Colonic mucosa (tissue), 4 donors: ENCODE measurements at regions not wholly inside any gene's neighbourhood (a gene's known extent, or its start where the extent isn't known, plus 50 kb on each side); places are given as distances from the start of the nearest gene placed in this dataset.

Experiments used
- DNase-seq: peaks from one replicate; pipeline ENCODE4 v3.0.0-alpha.2; 2020
- H3K27ac ChIP-seq: fragments of 200-600 bp; one replicate; pipeline ENCODE4 v1.8.0; 2021
- H3K27me3 ChIP-seq: fragments of 200-600 bp; one replicate; pipeline ENCODE4 v1.8.0; 2021
- H3K36me3 ChIP-seq: fragments of 200-600 bp; one replicate; pipeline ENCODE4 v1.8.0; 2021
- H3K4me1 ChIP-seq: fragments of 200-600 bp; one replicate; pipeline ENCODE4 v1.8.0; 2021; ENCODE audit warnings: mild to moderate bottlenecking
- H3K4me3 ChIP-seq: fragments of 200-600 bp; one replicate; pipeline ENCODE4 v1.8.0; 2021
- H3K9ac ChIP-seq, 2 donors: one replicate each; pipeline ENCODE4 v1.7.0; 2013; ENCODE audit warnings: control low read depth in 2 of 2, low read depth in 2 of 2, low read length in 2 of 2
- H3K9me3 ChIP-seq: fragments of 200-600 bp; one replicate; pipeline ENCODE4 v1.8.0; 2021
- CTCF ChIP-seq: fragments of 200-600 bp; IDR thresholded peaks from one replicate; pipeline ENCODE4 v1.8.0; 2022; ENCODE audit warnings: antibody characterized with exemption, mild to moderate bottlenecking
- intact Hi-C: fragments of 100-400 bp; cut with DNase I; formaldehyde crosslinking; loops from one replicate; pipeline ENCODE4 v1.14.1; 2022
- donor health status: healthy.
- donor health status: DM: no; HTN: no; CAD: no.
- donor health status: DM: no; HTN: no; CAD: no.

DNA sequence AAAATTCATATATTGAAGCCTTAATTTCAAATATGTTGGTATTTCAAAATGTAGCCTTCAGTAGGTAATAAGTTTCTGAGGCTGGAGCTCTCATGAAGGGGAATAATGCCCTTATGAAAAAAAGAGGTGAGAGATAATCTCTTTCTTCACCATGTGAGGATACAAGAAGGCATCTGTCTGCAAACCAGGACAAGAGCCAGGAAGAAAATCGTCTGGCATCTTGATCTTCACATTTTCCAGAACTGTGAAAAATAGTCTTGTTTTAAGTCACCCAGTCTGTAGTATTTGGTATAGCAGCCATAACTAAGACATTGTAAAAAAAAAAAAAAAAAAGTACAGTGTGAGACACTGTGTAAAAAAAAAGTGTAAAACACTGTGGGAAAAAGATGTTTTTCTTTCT, 768.9 kb downstream of the TAF11L14 start:
- no peak overlapping the region for H3K27ac ChIP-seq
- no peaks in the 10 kb centered on the region for H3K9me3 ChIP-seq
- H3K4me3 ChIP-seq = no peak overlapping the region
- no peak for DNase-seq
- H3K36me3 ChIP-seq = no peaks in the 10 kb centered on the region
- intact Hi-C loops = no loop called here
- no peak for TF ChIP-seq CTCF
- no peaks in the 10 kb centered on the region for H3K4me1 ChIP-seq
- no peak overlapping the region for H3K9ac ChIP-seq
- H3K27me3 ChIP-seq = no peaks in the 10 kb centered on the region

DNA sequence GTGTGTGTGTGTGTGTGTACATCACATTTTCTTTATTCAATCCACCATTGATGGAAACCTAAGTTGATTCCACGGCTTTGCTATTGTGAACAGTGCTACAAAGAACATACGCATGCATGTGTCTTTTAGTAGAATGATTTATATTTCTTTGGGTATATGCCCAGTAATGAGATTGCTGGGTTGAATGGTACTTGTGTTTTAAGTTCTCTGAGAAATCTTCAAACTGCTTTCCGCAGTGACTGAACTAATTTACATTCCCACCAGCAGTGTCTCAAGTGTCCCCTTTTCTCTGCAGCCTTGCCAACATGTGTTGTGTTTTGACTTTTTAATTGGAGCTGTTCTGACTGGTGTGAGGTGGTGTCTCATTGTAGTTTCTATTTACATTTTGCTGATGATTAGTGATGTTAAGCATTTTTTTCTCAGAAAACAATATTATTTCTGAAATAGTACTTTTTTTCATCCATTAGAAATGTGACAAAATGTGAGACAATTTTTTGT, 769.7 kb downstream of the TAF11L14 start:
- no peak overlapping the region for H3K4me3 ChIP-seq
- intact Hi-C loops = no loop called here
- H3K4me1 ChIP-seq = no peaks in the 10 kb centered on the region
- no peak for DNase-seq
- no peaks in the 10 kb centered on the region for H3K27me3 ChIP-seq
- no peaks in the 10 kb centered on the region for H3K9me3 ChIP-seq
- TF ChIP-seq CTCF = no peak
- H3K9ac ChIP-seq = no peak overlapping the region
- H3K36me3 ChIP-seq = no peaks in the 10 kb centered on the region
- no peak overlapping the region for H3K27ac ChIP-seq

DNA sequence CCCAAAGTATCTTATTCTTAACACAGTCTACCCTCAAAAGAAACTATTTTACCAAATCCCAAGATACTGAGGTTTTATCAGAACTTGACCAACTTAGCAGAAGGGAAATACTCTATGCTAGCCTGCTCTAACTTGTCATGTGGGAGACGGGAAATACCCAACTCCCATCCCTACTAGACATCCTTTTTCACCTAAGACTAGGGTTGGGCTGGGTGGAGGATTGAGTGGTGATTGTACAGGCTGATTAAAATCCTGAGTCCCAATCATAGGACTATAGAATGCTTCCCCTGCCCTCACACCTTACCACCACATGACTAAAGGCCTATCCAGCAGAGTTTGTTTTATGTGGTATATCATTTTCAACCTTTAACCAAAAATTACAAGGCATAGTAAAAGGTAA, 786.5 kb downstream of the TAF11L14 start:
- no peak overlapping the region for H3K9ac ChIP-seq
- no peaks in the 10 kb centered on the region for H3K9me3 ChIP-seq
- DNase-seq = no peak
- TF ChIP-seq CTCF = no peak
- H3K27ac ChIP-seq = no peak overlapping the region
- H3K36me3 ChIP-seq = no peaks in the 10 kb centered on the region
- no peaks in the 10 kb centered on the region for H3K4me1 ChIP-seq
- intact Hi-C loops = no loop called here
- no peak overlapping the region for H3K4me3 ChIP-seq
- no peaks in the 10 kb centered on the region for H3K27me3 ChIP-seq

- intact Hi-C loops = no loop called here
- H3K27ac ChIP-seq = no peak overlapping the region
- H3K36me3 ChIP-seq = no peaks in the 10 kb centered on the region
- H3K9ac ChIP-seq = no peak overlapping the region
- H3K4me3 ChIP-seq = no peak overlapping the region
- no peaks in the 10 kb centered on the region for H3K27me3 ChIP-seq
- H3K9me3 ChIP-seq = no peaks in the 10 kb centered on the region
- no peaks in the 10 kb centered on the region for H3K4me1 ChIP-seq
- no peak for TF ChIP-seq CTCF
- DNase-seq = no peak
Measured at GRCh38 chr5:18433336-18433735, 799.1 kb downstream of the TAF11L14 start.

DNA sequence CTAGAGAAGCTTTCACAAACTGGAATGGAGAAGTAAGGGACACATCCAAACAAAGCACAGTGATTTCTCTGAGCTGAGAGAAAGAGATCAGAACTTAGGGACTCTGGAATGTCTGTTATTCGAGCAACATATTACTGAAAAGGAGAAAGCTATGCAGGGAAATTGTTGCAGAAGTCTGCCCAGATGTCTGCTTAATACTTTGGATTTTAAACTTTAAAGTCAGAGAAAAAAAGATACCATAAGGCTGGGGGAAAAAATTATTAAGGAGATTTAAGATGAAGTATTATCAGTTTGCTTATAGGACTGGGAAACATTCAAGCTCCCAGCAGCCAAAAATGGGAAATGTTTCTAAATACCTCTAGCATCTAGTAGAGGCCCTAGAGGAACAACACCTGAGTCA, 803.9 kb downstream of the TAF11L14 start:
- no peak for DNase-seq
- intact Hi-C loops = no loop called here
- TF ChIP-seq CTCF = no peak
- H3K27ac ChIP-seq = no peak overlapping the region
- H3K36me3 ChIP-seq = no peaks in the 10 kb centered on the region
- no peak overlapping the region for H3K4me3 ChIP-seq
- H3K27me3 ChIP-seq = no peaks in the 10 kb centered on the region
- no peaks in the 10 kb centered on the region for H3K9me3 ChIP-seq
- H3K4me1 ChIP-seq = no peaks in the 10 kb centered on the region
- no peak overlapping the region for H3K9ac ChIP-seq

- no peak for TF ChIP-seq CTCF
- H3K9ac ChIP-seq = no peak overlapping the region
- no peak for DNase-seq
- no peaks in the 10 kb centered on the region for H3K9me3 ChIP-seq
- no peaks in the 10 kb centered on the region for H3K36me3 ChIP-seq
- H3K27ac ChIP-seq = no peak overlapping the region
- no peak overlapping the region for H3K4me3 ChIP-seq
- no peaks in the 10 kb centered on the region for H3K27me3 ChIP-seq
- no peaks in the 10 kb centered on the region for H3K4me1 ChIP-seq
- intact Hi-C loops = no loop called here
Measured at GRCh38 chr5:18455521-18455920, 821.3 kb downstream of the TAF11L14 start.
